HFF-Myc (cell line): ENCODE measurements at regions not wholly inside any gene's neighbourhood (a gene's known extent, or its start where the extent isn't known, plus 50 kb on each side); places are given as distances from the start of the nearest gene placed in this dataset.
"Not testable (repeated sequence)": the region's sequence is repeated elsewhere in the genome, so short reads cannot be mapped to it uniquely, and the experiment has no call there.

ENCODE experiments used
- DNase-seq: peaks from one replicate; pipeline ENCODE4 v3.0.0-alpha.2; 2011; ENCODE audit warnings: low read depth; ENCODE audit errors: extremely low read depth
- H3K4me3 ChIP-seq: replicated peaks from 2 replicates; pipeline ENCODE4 v1.5.1; 2011; ENCODE audit warnings: low read depth, mild to moderate bottlenecking, control low read depth, low read length
- CTCF ChIP-seq: IDR thresholded peaks from 2 replicates; pipeline ENCODE4 v1.5.1; 2012; ENCODE audit warnings: mild to moderate bottlenecking, low read depth, low read length, control low read depth; ENCODE audit errors: missing control alignments

GRCh38 chr6:27161946-27162603 lies 85.4 kb upstream of the PRSS16 start:
- no peak overlapping the region for H3K4me3 ChIP-seq

DNA sequence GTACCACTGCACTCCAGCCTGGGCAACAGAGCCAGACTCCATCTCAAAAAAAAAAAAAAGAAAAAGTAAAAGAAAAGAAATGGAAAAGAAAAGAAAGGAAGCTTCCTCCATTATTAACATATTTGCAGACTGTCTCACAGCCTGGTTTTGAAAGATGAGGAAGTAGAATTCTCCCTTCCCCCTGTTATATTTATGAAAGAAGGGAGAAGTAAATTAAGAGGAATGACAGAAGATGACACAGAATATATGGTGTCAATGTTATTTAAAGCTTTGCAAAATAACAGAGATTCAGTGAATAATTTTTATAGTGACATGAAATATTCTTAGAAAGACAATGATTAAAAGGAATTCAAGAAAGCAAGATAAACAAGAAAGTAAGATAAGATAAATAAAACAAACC lies 83.7 kb upstream of the PRSS16 start:
- DNase-seq, result no peak
- no peak for TF ChIP-seq CTCF
- H3K4me3 ChIP-seq, result no peak overlapping the region

More at GRCh38 chr6:27161946-27162603, 85.4 kb upstream of the PRSS16 start:
- peak; percentile 41 for DNase-seq
- TF ChIP-seq CTCF, result peak; percentile 38

DNA sequence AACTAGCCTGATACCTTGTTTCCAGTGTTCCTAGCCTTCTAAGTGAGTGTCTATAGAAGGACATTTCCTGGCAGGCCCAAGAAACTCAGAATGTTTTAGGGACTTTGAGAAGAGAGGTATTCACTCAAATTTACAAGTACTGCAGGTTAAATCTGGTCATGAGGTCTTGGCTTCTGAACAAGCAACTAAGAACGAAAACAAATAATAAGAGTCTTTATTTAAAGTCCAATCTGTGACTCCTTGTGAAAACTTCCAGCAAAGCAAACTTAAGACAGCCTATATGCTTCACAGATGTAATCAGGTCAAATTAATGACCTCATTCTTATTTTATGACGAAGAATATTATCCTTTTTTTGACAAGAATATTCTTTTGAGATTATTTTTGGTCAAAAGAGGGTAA lies 79.4 kb upstream of the PRSS16 start:
- no peak for TF ChIP-seq CTCF
- no peak overlapping the region for H3K4me3 ChIP-seq
- DNase-seq, result no peak

DNA sequence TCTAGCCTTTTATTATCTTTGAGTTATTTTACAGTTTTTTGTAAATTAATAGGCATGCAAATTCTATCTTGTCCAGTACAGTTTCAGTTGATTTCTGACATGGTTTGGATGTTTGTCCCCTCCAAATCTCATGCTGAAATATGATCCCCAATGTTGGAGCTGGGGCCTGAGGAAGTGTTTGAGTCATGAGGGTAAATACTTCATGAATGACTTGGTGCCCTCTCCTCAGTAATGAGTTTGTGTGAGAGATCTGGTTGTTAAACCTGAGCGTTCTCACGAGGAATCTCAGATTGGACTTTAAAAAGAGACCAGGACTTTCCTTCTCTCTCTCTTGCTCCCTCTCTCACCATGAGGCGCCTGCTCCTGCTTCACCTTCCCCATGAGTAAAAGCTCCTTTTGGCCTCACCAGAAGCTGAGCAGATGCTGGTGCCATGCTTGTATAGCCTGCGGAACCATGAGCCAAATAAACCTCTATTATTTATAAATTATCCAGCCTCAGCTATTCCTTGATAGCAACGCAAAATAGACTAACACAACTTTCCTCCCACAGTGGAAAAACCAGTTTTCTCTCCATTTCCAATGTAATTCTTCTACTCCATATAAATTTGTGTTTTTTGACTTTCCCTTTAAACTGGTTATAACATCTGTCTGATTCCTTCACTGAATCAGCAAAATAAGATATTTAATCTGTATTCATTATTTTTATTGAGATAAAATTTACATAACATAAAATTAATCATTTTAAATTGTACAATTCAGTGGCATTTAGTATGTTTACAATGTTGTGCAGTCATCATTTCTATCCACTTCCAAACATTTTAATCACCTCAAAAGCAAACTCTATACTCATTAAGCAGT lies 78.7 kb upstream of the PRSS16 start:
- no peak for TF ChIP-seq CTCF

GRCh38 chr6:27172524-27173231 lies 74.8 kb upstream of the PRSS16 start:
- DNase-seq, H3K4me3 ChIP-seq: not testable (repeated sequence)

More for the DNA sequence above, 78.7 kb upstream of the PRSS16 start:
- peak; percentile 60 for DNase-seq
- no peak overlapping the region for H3K4me3 ChIP-seq

- H3K4me3 ChIP-seq, DNase-seq: not testable (repeated sequence)
Measured at GRCh38 chr6:27173232-27173601, 74.3 kb upstream of the PRSS16 start.

- TF ChIP-seq CTCF, result no peak
- no peak for DNase-seq
- H3K4me3 ChIP-seq, result no peak overlapping the region
Measured at GRCh38 chr6:27174958-27175357, 72.5 kb upstream of the PRSS16 start.
